Small intestine (tissue), 7 donors: ENCODE measurements at regions not wholly inside any gene's neighbourhood (a gene's known extent, or its start where the extent isn't known, plus 50 kb on each side); places are given as distances from the start of the nearest gene placed in this dataset.

Experiments used
- DNase-seq, 2 donors: peaks; one replicate each; pipeline versions ENCODE4 v3.0.0 to v3.0.0-alpha.2; 2013
- FAIRE-seq: peaks from 2 replicates; lab custom pipeline; 2012; peaks lifted over from hg19 to GRCh38; lab: Jason Lieb, UNC
- H3K27ac ChIP-seq, 3 donors: one replicate each; pipeline ENCODE4 v1.5.1; 2013; ENCODE audit warnings: low read length in 2 of 3, mild to moderate bottlenecking in 2 of 3, control low read depth in 1 of 3, inconsistent platforms in 1 of 3, low read depth in 1 of 3, moderate library complexity in 1 of 3
- H3K27me3 ChIP-seq, 3 donors: one replicate each; pipeline ENCODE4 v1.6.1; 2013; ENCODE audit warnings: low read length in 3 of 3, inconsistent platforms in 1 of 3; ENCODE audit not compliant: control insufficient read depth in 3 of 3, insufficient read depth in 3 of 3
- H3K36me3 ChIP-seq, 3 donors: one replicate each; pipeline ENCODE4 v1.6.1; 2013; ENCODE audit warnings: low read length in 3 of 3, inconsistent platforms in 1 of 3, low read depth in 1 of 3, mild to moderate bottlenecking in 1 of 3, moderate library complexity in 1 of 3; ENCODE audit not compliant: control insufficient read depth in 3 of 3, insufficient read depth in 2 of 3
- H3K4me1 ChIP-seq, 3 donors: one replicate each; pipeline ENCODE4 v1.6.1; 2013; ENCODE audit warnings: low read length in 2 of 3, inconsistent platforms in 1 of 3, low read depth in 1 of 3, mild to moderate bottlenecking in 1 of 3, moderate library complexity in 1 of 3; ENCODE audit not compliant: control insufficient read depth in 3 of 3, insufficient read depth in 2 of 3
- H3K4me3 ChIP-seq, 3 donors: one replicate each; pipeline ENCODE4 v1.5.1; 2013; ENCODE audit warnings: low read length in 3 of 3, control low read depth in 1 of 3, inconsistent platforms in 1 of 3, low read depth in 1 of 3, mild to moderate bottlenecking in 1 of 3, moderate library complexity in 1 of 3
- H3K9me3 ChIP-seq, 2 donors: one replicate each; pipeline ENCODE4 v1.6.1; 2013; ENCODE audit warnings: low read depth in 1 of 2, low read length in 1 of 2; ENCODE audit not compliant: control insufficient read depth in 2 of 2, insufficient read depth in 1 of 2
- WGBS, 3 donors: extraction: QIAGEN DNeasy Blood & Tissue Kit; methylation state at CpG; one replicate each; pipeline ENCODE4 v1.1.7; 2013; 5-methylcytosine and 5-hydroxymethylcytosine counted together
- donor health status: healthy with polysubstance abuse.
- donor health status: control.
- donor health status: control.
- donor health status: Bipolar disorder and iron deficiency.
- donor health status: healthy.

- WGBS, 3 donors = 36 to 59% (median 40%) methylated on average over 4 of the region's 4 CpGs
- Histone ChIP-seq H3K27ac (no peak overlapping the region), H3K36me3 (no peaks in the 10 kb centered on the region), H3K4me1 (no peaks in the 10 kb centered on the region), H3K27me3 (no peaks in the 10 kb centered on the region), H3K4me3 (no peak overlapping the region), H3K9me3 (peaks cover 0 to 3% of the 10 kb centered on the region in 2 donors)
- FAIRE-seq = no peak
- no peak for DNase-seq
Observed at GRCh38 chr5:155189981-155190380, 176.4 kb downstream of the KIF4B start.

- Histone ChIP-seq H3K36me3 (no peaks in the 10 kb centered on the region), H3K27ac (no peak overlapping the region), H3K4me3 (no peak overlapping the region), H3K4me1 (no peaks in the 10 kb centered on the region), H3K27me3 (no peaks in the 10 kb centered on the region), H3K9me3 (peaks cover 0 to 3% of the 10 kb centered on the region in 2 donors)
- WGBS, 3 donors = 49 to 68% (median 51%) methylated on average over 3 of the region's 3 CpGs
- DNase-seq (no peak), FAIRE-seq (no peak)
Observed at GRCh38 chr5:155193029-155193428, 179.5 kb downstream of the KIF4B start.

GRCh38 chr5:155193483-155194107 is 180.0 kb downstream of the KIF4B start:
- H3K27me3 ChIP-seq = no peaks in the 10 kb centered on the region
- no peak overlapping the region for H3K27ac ChIP-seq
- H3K4me1 ChIP-seq = no peaks in the 10 kb centered on the region
- WGBS, 3 donors = 57 to 67% (median 66%) methylated on average over 7 of the region's 7 CpGs
- DNase-seq (no peak), FAIRE-seq (no peak)
- H3K4me3 ChIP-seq = no peak overlapping the region
- peaks cover 0 to 3% of the 10 kb centered on the region in 2 donors for H3K9me3 ChIP-seq
- H3K36me3 ChIP-seq = no peaks in the 10 kb centered on the region

GRCh38 chr5:155200608-155201007 is 187.1 kb downstream of the KIF4B start:
- H3K9me3 ChIP-seq = peaks cover 0 to 11% of the 10 kb centered on the region in 2 donors
- FAIRE-seq (no peak), DNase-seq (no peak)
- H3K4me1 ChIP-seq = no peaks in the 10 kb centered on the region
- H3K27me3 ChIP-seq = no peaks in the 10 kb centered on the region
- WGBS, 3 donors = 56 to 77% (median 74%) methylated on average over 4 of the region's 4 CpGs
- H3K27ac ChIP-seq = no peak overlapping the region
- H3K4me3 ChIP-seq = no peak overlapping the region
- H3K36me3 ChIP-seq = no peaks in the 10 kb centered on the region

GRCh38 chr5:155211764-155212163 is 198.2 kb downstream of the KIF4B start:
- Histone ChIP-seq H3K27ac (no peak overlapping the region), H3K4me1 (no peaks in the 10 kb centered on the region), H3K27me3 (no peaks in the 10 kb centered on the region), H3K4me3 (no peak overlapping the region), H3K9me3 (no peaks in the 10 kb centered on the region), H3K36me3 (no peaks in the 10 kb centered on the region)
- 58 to 72% (median 60%) methylated on average over 1 of the region's 1 CpG for whole genome bisulfite sequencing, 3 donors
- no peak for FAIRE-seq
- no peak for DNase-seq

- H3K4me3 ChIP-seq = no peak overlapping the region
- no peaks in the 10 kb centered on the region for H3K36me3 ChIP-seq
- H3K9me3 ChIP-seq = no peaks in the 10 kb centered on the region
- WGBS, 3 donors = 74 to 85% (median 77%) methylated on average over 6 of the region's 6 CpGs
- FAIRE-seq (no peak), DNase-seq (no peak)
- no peak overlapping the region for H3K27ac ChIP-seq
- H3K4me1 ChIP-seq = no peaks in the 10 kb centered on the region
- no peaks in the 10 kb centered on the region for H3K27me3 ChIP-seq
Observed at GRCh38 chr5:155222393-155222792, 208.8 kb downstream of the KIF4B start.

GRCh38 chr5:155229135-155229534 is 215.6 kb downstream of the KIF4B start:
- DNase-seq (no peak), FAIRE-seq (no peak)
- no peaks in the 10 kb centered on the region for H3K36me3 ChIP-seq
- 89 to 91% (median 90%) methylated on average over 5 of the region's 5 CpGs for WGBS, 3 donors
- H3K4me1 ChIP-seq = no peaks in the 10 kb centered on the region
- no peak overlapping the region for H3K27ac ChIP-seq
- H3K9me3 ChIP-seq = no peaks in the 10 kb centered on the region
- no peaks in the 10 kb centered on the region for H3K27me3 ChIP-seq
- H3K4me3 ChIP-seq = no peak overlapping the region

GRCh38 chr5:155239803-155240202 is 226.2 kb downstream of the KIF4B start:
- no peak for FAIRE-seq

GRCh38 chr5:155250596-155250995 is 237.0 kb downstream of the KIF4B start:
- Histone ChIP-seq H3K27me3 (no peaks in the 10 kb centered on the region), H3K4me1 (no peaks in the 10 kb centered on the region), H3K4me3 (no peak overlapping the region), H3K27ac (no peak overlapping the region), H3K36me3 (no peaks in the 10 kb centered on the region), H3K9me3 (no peaks in the 10 kb centered on the region)
- FAIRE-seq (no peak), DNase-seq (no peak)
- 58 to 73% (median 71%) methylated on average over 5 of the region's 5 CpGs for WGBS, 3 donors

More at GRCh38 chr5:155239803-155240202, 226.2 kb downstream of the KIF4B start:
- H3K9me3 ChIP-seq = peaks cover 0 to 3% of the 10 kb centered on the region in 2 donors
- H3K27ac ChIP-seq = no peak overlapping the region
- H3K4me1 ChIP-seq = no peaks in the 10 kb centered on the region
- DNase-seq = no peak
- WGBS, 3 donors = 43 to 74% (median 61%) methylated on average over 2 of the region's 2 CpGs
- no peaks in the 10 kb centered on the region for H3K27me3 ChIP-seq
- no peaks in the 10 kb centered on the region for H3K36me3 ChIP-seq
- no peak overlapping the region for H3K4me3 ChIP-seq
